Naive thymus-derived CD4-positive, alpha-beta T cell (primary cell): ENCODE measurements at regions not wholly inside any gene's neighbourhood (a gene's known extent, or its start where the extent isn't known, plus 50 kb on each side); places are given as distances from the start of the nearest gene placed in this dataset.

Source experiments
- ATAC-seq: fragments of 150-1000 bp; cut with Tn5 transposase; 2 replicates; pipeline ENCODE4 v1.10.0; 2021; ENCODE audit warnings: mild to moderate bottlenecking, moderate library complexity
- CTCF ChIA-PET: fragments of 350-600 bp; sonication (Branson Sonifier 250); formaldehyde crosslinking; loops from one replicate; lab custom pipeline; 2021; ENCODE audit warnings: antibody characterized with exemption; lab: Charles Lee
- POLR2A ChIA-PET: fragments of 350-600 bp; sonication (Branson Sonifier 250); formaldehyde crosslinking; loops from one replicate; lab custom pipeline; 2021; ENCODE audit warnings: antibody characterized with exemption, inconsistent platforms; lab: Charles Lee
- DNase-seq, 9 donors: peaks; one replicate each; pipeline versions ENCODE4 v3.0.0 to v3.0.0-alpha.2; 2020 to 2022; ENCODE audit warnings: mixed read lengths in 1 of 9
- H3K27ac ChIP-seq: one replicate; pipeline ENCODE4 v1.7.0; 2013; ENCODE audit warnings: mild to moderate bottlenecking, low read depth, low read length, moderate library complexity
- H3K27me3 ChIP-seq, 2 donors: one replicate each; pipeline ENCODE4 v1.7.0; 2013; ENCODE audit warnings: low read length in 2 of 2, mild to moderate bottlenecking in 2 of 2, moderate library complexity in 2 of 2; ENCODE audit not compliant: control insufficient read depth in 2 of 2, insufficient read depth in 2 of 2
- H3K36me3 ChIP-seq, 3 experiments: 1 replicate in 2 of 3; 2 replicates in 1 of 3; pipeline ENCODE4 v1.7.0; 2013; ENCODE audit warnings: low read length in 3 of 3, mild to moderate bottlenecking in 3 of 3, moderate library complexity in 1 of 3; ENCODE audit not compliant: insufficient read depth in 3 of 3, control insufficient read depth in 2 of 3
- H3K4me1 ChIP-seq, 2 donors: one replicate each; pipeline ENCODE4 v1.7.0; 2013; ENCODE audit warnings: low read length in 2 of 2, mild to moderate bottlenecking in 2 of 2, moderate library complexity in 1 of 2; ENCODE audit not compliant: control insufficient read depth in 2 of 2, insufficient read depth in 2 of 2
- H3K4me3 ChIP-seq: 2 replicates; pipeline ENCODE4 v1.7.0; 2013; ENCODE audit warnings: mild to moderate bottlenecking, low read length
- H3K9me3 ChIP-seq, 3 experiments: 1 replicate in 2 of 3; 2 replicates in 1 of 3; pipeline ENCODE4 v1.7.0; 2013; ENCODE audit warnings: low read length in 3 of 3; ENCODE audit not compliant: control insufficient read depth in 2 of 3
- H3K27ac Mint-ChIP-seq, 9 donors: one replicate each; pipeline ENCODE4 v1.8.0; 2020 to 2022; ENCODE audit warnings: mixed read lengths in 9 of 9, mild to moderate bottlenecking in 8 of 9, moderate library complexity in 5 of 9, inconsistent platforms in 2 of 9
- H3K27me3 Mint-ChIP-seq, 5 donors: one replicate each; pipeline ENCODE4 v1.8.0; 2021 to 2022; ENCODE audit warnings: mixed read lengths in 5 of 5, mild to moderate bottlenecking in 1 of 5
- H3K36me3 Mint-ChIP-seq, 5 donors: one replicate each; pipeline ENCODE4 v1.8.0; 2020 to 2022; ENCODE audit warnings: mixed read lengths in 5 of 5, mild to moderate bottlenecking in 3 of 5, inconsistent platforms in 1 of 5
- H3K4me1 Mint-ChIP-seq, 7 donors: one replicate each; pipeline ENCODE4 v1.8.0; 2020 to 2022; ENCODE audit warnings: mixed read lengths in 7 of 7, mild to moderate bottlenecking in 3 of 7, inconsistent platforms in 1 of 7
- H3K4me3 Mint-ChIP-seq, 10 donors: one replicate each; pipeline ENCODE4 v1.8.0; 2020 to 2022; ENCODE audit warnings: mild to moderate bottlenecking in 10 of 10, mixed read lengths in 10 of 10, moderate library complexity in 6 of 10, inconsistent platforms in 2 of 10
- H3K9me3 Mint-ChIP-seq, 11 donors: one replicate each; pipeline ENCODE4 v1.8.0; 2020 to 2022; ENCODE audit warnings: mixed read lengths in 11 of 11, mild to moderate bottlenecking in 4 of 11, inconsistent platforms in 1 of 11, moderate library complexity in 1 of 11
- intact Hi-C, 2 donors: fragments of 100-400 bp; cut with micrococcal nuclease; formaldehyde crosslinking; loops; one replicate each; pipeline ENCODE4 v1.15.1; 2023

GRCh38 chr11:28820296-28820989, 712.3 kb downstream of the METTL15 start:
- POLR2A ChIA-PET, result no interaction called here
- no peak overlapping the region for H3K4me3 Mint-ChIP-seq
- no peaks in the 10 kb centered on the region for H3K36me3 ChIP-seq
- H3K9me3 ChIP-seq, result no peaks in the 10 kb centered on the region
- H3K36me3 Mint-ChIP-seq, result no peaks in the 10 kb centered on the region
- no peak overlapping the region for H3K27ac Mint-ChIP-seq
- H3K27ac ChIP-seq, result no peak overlapping the region
- DNase-seq (no peak), ATAC-seq (no peak)
- CTCF ChIA-PET, result no interaction called here
- H3K9me3 Mint-ChIP-seq, result peaks cover 0 to 21% (median 4%) of the 10 kb centered on the region in 11 donors
- no peaks in the 10 kb centered on the region for H3K4me1 Mint-ChIP-seq
- intact Hi-C loops, result no loop called here
- H3K27me3 Mint-ChIP-seq, result no peaks in the 10 kb centered on the region
- no peaks in the 10 kb centered on the region for H3K4me1 ChIP-seq
- no peaks in the 10 kb centered on the region for H3K27me3 ChIP-seq
- no peak overlapping the region for H3K4me3 ChIP-seq

GRCh38 chr11:28819741-28820140, 711.6 kb downstream of the METTL15 start:
- DNase-seq (no peak), ATAC-seq (no peak)
- ChIA-PET CTCF (no interaction called here), POLR2A (no interaction called here)
- no peaks in the 10 kb centered on the region for H3K36me3 Mint-ChIP-seq
- no peaks in the 10 kb centered on the region for H3K27me3 ChIP-seq
- no peak overlapping the region for H3K4me3 ChIP-seq
- no peaks in the 10 kb centered on the region for H3K9me3 ChIP-seq
- no peaks in the 10 kb centered on the region for H3K27me3 Mint-ChIP-seq
- H3K27ac ChIP-seq, result no peak overlapping the region
- no peaks in the 10 kb centered on the region for H3K4me1 Mint-ChIP-seq
- no peak overlapping the region for H3K27ac Mint-ChIP-seq
- no peak overlapping the region for H3K4me3 Mint-ChIP-seq
- intact Hi-C loops, result no loop called here
- H3K36me3 ChIP-seq, result no peaks in the 10 kb centered on the region
- peaks cover 0 to 22% (median 4%) of the 10 kb centered on the region in 11 donors for H3K9me3 Mint-ChIP-seq
- no peaks in the 10 kb centered on the region for H3K4me1 ChIP-seq

GRCh38 chr11:28815110-28815509, 706.9 kb downstream of the METTL15 start:
- Histone ChIP-seq H3K4me1 (no peaks in the 10 kb centered on the region), H3K9me3 (no peaks in the 10 kb centered on the region), H3K36me3 (no peaks in the 10 kb centered on the region), H3K27me3 (no peaks in the 10 kb centered on the region), H3K27ac (no peak overlapping the region), H3K4me3 (no peak overlapping the region)
- Mint-ChIP-seq H3K9me3 (peaks cover 0 to 23% (median 6%) of the 10 kb centered on the region in 11 donors), H3K4me3 (no peak overlapping the region), H3K27me3 (no peaks in the 10 kb centered on the region), H3K27ac (no peak overlapping the region), H3K36me3 (no peaks in the 10 kb centered on the region), H3K4me1 (no peaks in the 10 kb centered on the region)
- ATAC-seq (no peak), DNase-seq (no peak)
- CTCF ChIA-PET, result no interaction called here
- intact Hi-C loops, result no loop called here
- POLR2A ChIA-PET, result no interaction called here

- Histone ChIP-seq H3K4me3 (no peak overlapping the region), H3K4me1 (no peaks in the 10 kb centered on the region), H3K36me3 (no peaks in the 10 kb centered on the region), H3K27me3 (no peaks in the 10 kb centered on the region), H3K9me3 (no peaks in the 10 kb centered on the region), H3K27ac (no peak overlapping the region)
- Mint-ChIP-seq H3K9me3 (peaks cover 0 to 13% (median 4%) of the 10 kb centered on the region in 11 donors), H3K4me1 (no peaks in the 10 kb centered on the region), H3K27me3 (no peaks in the 10 kb centered on the region), H3K4me3 (no peak overlapping the region), H3K36me3 (no peaks in the 10 kb centered on the region), H3K27ac (no peak overlapping the region)
- ATAC-seq (no peak), DNase-seq (no peak)
- ChIA-PET POLR2A (no interaction called here), CTCF (no interaction called here)
- intact Hi-C loops, result no loop called here
Observed at GRCh38 chr11:28808771-28809170, 700.6 kb downstream of the METTL15 start.

- H3K9me3 Mint-ChIP-seq, result peaks cover 0 to 39% (median 5%) of the 10 kb centered on the region in 11 donors
- ChIA-PET CTCF (no interaction called here), POLR2A (no interaction called here)
- intact Hi-C loops, result no loop called here
- peaks cover 0 to 6% (median 0%) of the 10 kb centered on the region in 5 donors for H3K36me3 Mint-ChIP-seq
- no peak overlapping the region for H3K27ac Mint-ChIP-seq
- Histone ChIP-seq H3K4me1 (no peaks in the 10 kb centered on the region), H3K9me3 (no peaks in the 10 kb centered on the region), H3K4me3 (no peak overlapping the region), H3K36me3 (no peaks in the 10 kb centered on the region), H3K27ac (no peak overlapping the region), H3K27me3 (no peaks in the 10 kb centered on the region)
- H3K4me3 Mint-ChIP-seq, result no peak overlapping the region
- H3K27me3 Mint-ChIP-seq, result no peaks in the 10 kb centered on the region
- DNase-seq (no peak), ATAC-seq (no peak)
- no peaks in the 10 kb centered on the region for H3K4me1 Mint-ChIP-seq
Observed at GRCh38 chr11:28799316-28799715, 691.1 kb downstream of the METTL15 start.

GRCh38 chr11:28798286-28798685, 690.1 kb downstream of the METTL15 start:
- ATAC-seq (no peak), DNase-seq (no peak)
- Histone ChIP-seq H3K9me3 (no peaks in the 10 kb centered on the region), H3K4me1 (no peaks in the 10 kb centered on the region), H3K36me3 (no peaks in the 10 kb centered on the region), H3K4me3 (no peak overlapping the region), H3K27ac (no peak overlapping the region), H3K27me3 (no peaks in the 10 kb centered on the region)
- Mint-ChIP-seq H3K27ac (no peak overlapping the region), H3K27me3 (no peaks in the 10 kb centered on the region), H3K4me3 (no peak overlapping the region), H3K36me3 (peaks cover 0 to 6% (median 0%) of the 10 kb centered on the region in 5 donors), H3K9me3 (peaks cover 1 to 44% (median 9%) of the 10 kb centered on the region in 11 donors), H3K4me1 (no peaks in the 10 kb centered on the region)
- POLR2A ChIA-PET, result no interaction called here
- intact Hi-C loops, result no loop called here
- CTCF ChIA-PET, result no interaction called here

GRCh38 chr11:28797536-28797935, 689.3 kb downstream of the METTL15 start:
- Mint-ChIP-seq H3K4me1 (no peaks in the 10 kb centered on the region), H3K27ac (no peak overlapping the region), H3K9me3 (peaks cover 1 to 36% (median 5%) of the 10 kb centered on the region in 11 donors), H3K4me3 (no peak overlapping the region), H3K27me3 (no peaks in the 10 kb centered on the region), H3K36me3 (peaks cover 0 to 3% (median 0%) of the 10 kb centered on the region in 5 donors)
- H3K36me3 ChIP-seq, result no peaks in the 10 kb centered on the region
- ChIA-PET POLR2A (no interaction called here), CTCF (no interaction called here)
- H3K4me1 ChIP-seq, result no peaks in the 10 kb centered on the region
- DNase-seq, result no peak
- no peak overlapping the region for H3K27ac ChIP-seq
- intact Hi-C loops, result no loop called here
- no peak for ATAC-seq
- H3K4me3 ChIP-seq, result no peak overlapping the region
- H3K9me3 ChIP-seq, result no peaks in the 10 kb centered on the region
- no peaks in the 10 kb centered on the region for H3K27me3 ChIP-seq
